OCI-LY3 (cell line): ENCODE measurements at regions not wholly inside any gene's neighbourhood (a gene's known extent, or its start where the extent isn't known, plus 50 kb on each side); places are given as distances from the start of the nearest gene placed in this dataset.

Source experiments
- H2AFZ ChIP-seq: fragments of 200-600, 300-600 bp; shearing (Covaris generic); 2 replicates; pipeline ENCODE4 v1.6.0; 2014; ENCODE audit warnings: antibody characterized with exemption, low read depth, low read length
- H3K27ac ChIP-seq: fragments of 200-600, 300-600 bp; sonication (generic); 2 replicates; pipeline ENCODE4 v1.5.1; 2014; ENCODE audit warnings: mild to moderate bottlenecking, low read length, moderate library complexity, mixed read lengths
- H3K27me3 ChIP-seq: fragments of 200-600, 300-600 bp; sonication (generic); 2 replicates; pipeline ENCODE4 v1.6.1; 2014; ENCODE audit warnings: low read depth, low read length, mixed read lengths
- H3K36me3 ChIP-seq: fragments of 200-600, 300-600 bp; sonication (generic); replicated peaks from 2 replicates; pipeline ENCODE3; 2014; ENCODE audit warnings: low read depth, low read length, mixed read lengths
- H3K4me1 ChIP-seq: fragments of 300-600, 200-600 bp; sonication (generic); 2 replicates; pipeline ENCODE4 v1.6.1; 2014; ENCODE audit warnings: low read length, mixed read lengths
- H3K4me2 ChIP-seq: fragments of 200-600, 300-600 bp; sonication (generic); 2 replicates; pipeline ENCODE4 v1.6.1; 2014; ENCODE audit warnings: low read length, mixed read lengths
- H3K4me3 ChIP-seq: fragments of 300-600, 200-600 bp; sonication (generic); 2 replicates; pipeline ENCODE4 v1.5.1; 2014; ENCODE audit warnings: antibody characterized with exemption, mild to moderate bottlenecking, low read length, moderate library complexity
- H3K79me2 ChIP-seq: fragments of 300-600, 200-600 bp; shearing (Covaris generic); 2 replicates; pipeline ENCODE4 v1.6.1; 2014; ENCODE audit warnings: mild to moderate bottlenecking, low read length, mixed read lengths
- H3K9ac ChIP-seq: fragments of 300-600, 200-600 bp; shearing (Covaris generic); 2 replicates; pipeline ENCODE4 v1.6.0; 2014; ENCODE audit warnings: mild to moderate bottlenecking, low read length, moderate library complexity
- H3K9me3 ChIP-seq: fragments of 200-600, 300-600 bp; shearing (Covaris generic); 2 replicates; pipeline ENCODE4 v1.6.1; 2014; ENCODE audit warnings: low read length, mixed read lengths; ENCODE audit not compliant: insufficient read depth
- H4K20me1 ChIP-seq: fragments of 200-600, 300-600 bp; sonication (generic); 2 replicates; pipeline ENCODE4 v1.6.1; 2016; ENCODE audit warnings: low read length, mixed read lengths; ENCODE audit not compliant: insufficient read depth
- CTCF ChIP-seq: fragments of 200-600, 300-600 bp; sonication (generic); IDR thresholded peaks from 2 replicates; pipeline ENCODE4 v1.5.1; 2014; ENCODE audit warnings: antibody characterized with exemption, low read length, low read depth
- EZH2phosphoT487 ChIP-seq: fragments of 200-600 bp; shearing (Covaris generic); IDR thresholded peaks from 2 replicates; pipeline ENCODE4 v1.6.1; 2018; ENCODE audit warnings: antibody characterized with exemption, mixed run types, low read depth

DNA sequence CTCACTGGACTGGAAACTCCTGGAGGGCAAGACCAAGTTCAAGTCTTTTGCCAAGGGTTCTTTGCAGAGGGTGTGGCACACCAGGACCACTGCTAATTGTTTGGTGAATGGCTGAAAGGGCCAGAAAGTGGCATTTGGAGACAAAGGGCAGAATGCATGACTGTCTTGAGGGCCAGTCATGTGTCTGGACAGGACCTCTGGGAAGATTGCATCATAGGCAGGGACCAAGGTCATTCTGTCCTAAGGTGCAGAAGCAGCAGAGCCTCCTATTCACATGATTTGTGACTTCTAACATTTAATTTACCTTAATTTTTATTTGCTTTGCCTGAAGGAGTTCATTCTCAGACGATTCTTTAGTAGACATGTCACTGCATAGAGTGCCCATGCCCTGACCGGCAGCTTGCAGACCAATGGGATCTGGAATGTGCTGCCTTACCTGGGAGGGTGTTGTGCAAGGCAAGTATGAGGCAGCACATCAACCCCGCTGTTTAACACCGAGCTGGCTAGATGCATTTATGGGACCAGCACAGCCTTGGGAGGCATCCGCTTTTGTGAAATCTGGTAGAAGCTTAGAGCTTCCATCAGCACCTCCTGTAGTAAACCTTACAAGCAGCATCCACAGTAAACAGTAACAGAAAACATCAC is 62.3 kb upstream of the MAF start:
- Histone ChIP-seq H3K79me2 (no peaks in the 10 kb centered on the region), H4K20me1 (no peaks in the 10 kb centered on the region), H3K4me1 (no peaks in the 10 kb centered on the region), H3K36me3 (no peaks in the 10 kb centered on the region), H3K9ac (no peak overlapping the region), H3K9me3 (no peaks in the 10 kb centered on the region), H2AFZ (no peak overlapping the region), H3K4me3 (no peak overlapping the region), H3K4me2 (no peak overlapping the region), H3K27ac (no peak overlapping the region), H3K27me3 (peaks cover 8% of the 10 kb centered on the region; the same call in 1 of the 2 replicates)
- TF ChIP-seq EZH2phosphoT487, result no peak
- no peak for TF ChIP-seq CTCF

GRCh38 chr16:79662122-79662521 is 61.6 kb upstream of the MAF start:
- H3K9ac ChIP-seq, result no peak overlapping the region
- H4K20me1 ChIP-seq, result no peaks in the 10 kb centered on the region
- TF ChIP-seq EZH2phosphoT487 (no peak), CTCF (no peak)
- no peaks in the 10 kb centered on the region for H3K79me2 ChIP-seq
- H3K27me3 ChIP-seq, result peaks cover 8% of the 10 kb centered on the region; the same call in 1 of the 2 replicates
- no peak overlapping the region for H3K4me2 ChIP-seq
- H3K9me3 ChIP-seq, result no peaks in the 10 kb centered on the region
- H2AFZ ChIP-seq, result no peak overlapping the region
- H3K4me1 ChIP-seq, result no peaks in the 10 kb centered on the region
- no peak overlapping the region for H3K27ac ChIP-seq
- H3K36me3 ChIP-seq, result no peaks in the 10 kb centered on the region
- H3K4me3 ChIP-seq, result no peak overlapping the region

- TF ChIP-seq EZH2phosphoT487 (no peak), CTCF (no peak)
- H3K79me2 ChIP-seq, result no peaks in the 10 kb centered on the region
- H3K9me3 ChIP-seq, result no peaks in the 10 kb centered on the region
Observed at GRCh38 chr16:79661578-79661977, 61.0 kb upstream of the MAF start.

DNA sequence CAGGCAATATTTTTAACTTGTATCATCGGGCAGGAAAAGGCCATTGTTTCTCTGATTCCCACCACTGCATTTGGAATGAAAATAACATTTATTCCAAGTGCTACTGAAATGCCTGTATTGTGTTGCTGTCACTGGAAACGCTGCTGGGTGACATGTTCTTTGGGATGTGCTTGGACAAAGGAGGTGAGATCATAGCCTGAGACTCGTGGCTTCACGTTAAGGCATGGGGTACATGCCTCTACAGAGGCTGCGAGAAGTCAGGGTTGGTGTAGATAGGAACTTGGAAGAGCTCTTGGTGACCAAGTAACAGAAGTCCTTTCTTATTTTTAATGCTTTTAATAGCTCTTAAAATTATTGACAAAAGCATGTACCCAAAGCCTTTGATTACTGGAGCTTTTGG is 58.8 kb upstream of the MAF start:
- H3K9me3 ChIP-seq, result no peaks in the 10 kb centered on the region
- TF ChIP-seq CTCF (no peak), EZH2phosphoT487 (no peak)
- H3K4me3 ChIP-seq, result no peak overlapping the region
- H3K4me2 ChIP-seq, result no peak overlapping the region
- no peak overlapping the region for H3K27ac ChIP-seq
- H3K4me1 ChIP-seq, result no peaks in the 10 kb centered on the region
- H2AFZ ChIP-seq, result no peak overlapping the region
- no peaks in the 10 kb centered on the region for H4K20me1 ChIP-seq
- no peaks in the 10 kb centered on the region for H3K79me2 ChIP-seq
- H3K9ac ChIP-seq, result no peak overlapping the region
- H3K36me3 ChIP-seq, result no peaks in the 10 kb centered on the region
- H3K27me3 ChIP-seq, result peaks cover 8% of the 10 kb centered on the region; the same call in 1 of the 2 replicates

More at GRCh38 chr16:79661578-79661977, 61.0 kb upstream of the MAF start:
- no peak overlapping the region for H2AFZ ChIP-seq
- H3K4me2 ChIP-seq, result no peak overlapping the region
- H3K36me3 ChIP-seq, result no peaks in the 10 kb centered on the region
- H4K20me1 ChIP-seq, result no peaks in the 10 kb centered on the region
- no peak overlapping the region for H3K9ac ChIP-seq
- H3K27ac ChIP-seq, result no peak overlapping the region
- H3K4me1 ChIP-seq, result no peaks in the 10 kb centered on the region
- no peak overlapping the region for H3K4me3 ChIP-seq
- peaks cover 8% of the 10 kb centered on the region; the same call in 1 of the 2 replicates for H3K27me3 ChIP-seq
